Left lung (tissue), 4 donors: ENCODE measurements at regions not wholly inside any gene's neighbourhood (a gene's known extent, or its start where the extent isn't known, plus 50 kb on each side); places are given as distances from the start of the nearest gene placed in this dataset.

Source experiments
- ATAC-seq: fragments of 200-7000 bp; cut with Tn5 transposase; one replicate; pipeline ENCODE4 v1.9.1; 2020; ENCODE audit warnings: moderate library complexity
- DNase-seq, 4 donors: peaks; one replicate each; pipeline ENCODE4 v3.0.0-alpha.2; 2013 to 2020
- H3K27ac ChIP-seq, 2 donors: fragments of 200-600 bp; sonication (generic) in 1 of 2; one replicate each; pipeline versions ENCODE4 v1.5.0 to v1.8.0; 2020 to 2021
- H3K27me3 ChIP-seq, 2 donors: fragments of 200-600 bp; sonication (generic) in 1 of 2; one replicate each; pipeline versions ENCODE4 v1.5.0 to v1.8.0; 2020 to 2021
- H3K36me3 ChIP-seq, 2 donors: fragments of 200-600 bp; sonication (generic) in 1 of 2; one replicate each; pipeline versions ENCODE4 v1.5.0 to v1.8.0; 2020 to 2021
- H3K4me1 ChIP-seq, 2 donors: fragments of 200-600 bp; one replicate each; pipeline ENCODE4 v1.8.0; 2021
- H3K4me3 ChIP-seq, 2 donors: fragments of 200-600 bp; sonication (generic) in 1 of 2; one replicate each; pipeline versions ENCODE4 v1.5.0 to v1.8.0; 2020 to 2021; ENCODE audit warnings: mild to moderate bottlenecking in 1 of 2
- H3K9me3 ChIP-seq, 2 donors: fragments of 200-600 bp; sonication (generic) in 1 of 2; one replicate each; pipeline versions ENCODE4 v1.5.0 to v1.8.0; 2020 to 2021
- CTCF ChIP-seq, 2 donors: fragments of 200-600 bp; sonication (generic) in 1 of 2; IDR thresholded peaks; one replicate each; pipeline versions ENCODE4 v1.5.0 to v1.8.0; 2021; ENCODE audit warnings: antibody characterized with exemption in 2 of 2
- intact Hi-C, 2 donors: fragments of 100-400 bp; cut with DNase I; formaldehyde crosslinking; loops; one replicate each; pipeline versions ENCODE4 v1.11.2 to v1.14.2; 2022
- donor health status: DM: no; HTN: yes; CAD: no.
- donor health status: DM: no; HTN: no; CAD: no.

- no peaks in the 10 kb centered on the region for H3K27me3 ChIP-seq
- H3K27ac ChIP-seq = no peak overlapping the region
- no peak for TF ChIP-seq CTCF (IDR thresholded peaks at IDR 0.05)
- no peaks in the 10 kb centered on the region for H3K9me3 ChIP-seq
- H3K4me1 ChIP-seq = no peaks in the 10 kb centered on the region
- no peak for DNase-seq
- no peak overlapping the region for H3K4me3 ChIP-seq
- no peak for ATAC-seq
- intact Hi-C loops = no loop called here
- H3K36me3 ChIP-seq = no peaks in the 10 kb centered on the region
These were observed 342.7 kb upstream of the ADAMTS16 start for GRCh38 chr5:4797445-4797844.

GRCh38 chr5:4802044-4802443 lies 338.1 kb upstream of the ADAMTS16 start:
- Histone ChIP-seq H3K27ac (no peak overlapping the region), H3K4me1 (no peaks in the 10 kb centered on the region), H3K27me3 (no peaks in the 10 kb centered on the region), H3K4me3 (no peak overlapping the region), H3K36me3 (no peaks in the 10 kb centered on the region), H3K9me3 (no peaks in the 10 kb centered on the region)
- intact Hi-C loops = no loop called here
- DNase-seq = no peak
- TF ChIP-seq CTCF (IDR thresholded peaks at IDR 0.05) = no peak
- ATAC-seq = peak; percentile 22

GRCh38 chr5:4804691-4805360 lies 335.3 kb upstream of the ADAMTS16 start:
- intact Hi-C loops = no loop called here
- H3K27me3 ChIP-seq = no peaks in the 10 kb centered on the region
- H3K9me3 ChIP-seq = no peaks in the 10 kb centered on the region
- H3K4me3 ChIP-seq = no peak overlapping the region
- no peak for TF ChIP-seq CTCF (IDR thresholded peaks at IDR 0.05)
- H3K36me3 ChIP-seq = no peaks in the 10 kb centered on the region
- H3K4me1 ChIP-seq = no peaks in the 10 kb centered on the region
- DNase-seq (no peak), ATAC-seq (no peak)
- no peak overlapping the region for H3K27ac ChIP-seq

GRCh38 chr5:4815002-4815401 lies 325.1 kb upstream of the ADAMTS16 start:
- H3K36me3 ChIP-seq = no peaks in the 10 kb centered on the region
- DNase-seq = no peak
- TF ChIP-seq CTCF (IDR thresholded peaks at IDR 0.05) = no peak
- no peaks in the 10 kb centered on the region for H3K4me1 ChIP-seq
- peaks cover 0 to 5% of the 10 kb centered on the region in 2 donors for H3K9me3 ChIP-seq
- no peaks in the 10 kb centered on the region for H3K27me3 ChIP-seq
- ATAC-seq = no peak
- intact Hi-C loops = no loop called here
- no peak overlapping the region for H3K27ac ChIP-seq
- H3K4me3 ChIP-seq = no peak overlapping the region

DNA sequence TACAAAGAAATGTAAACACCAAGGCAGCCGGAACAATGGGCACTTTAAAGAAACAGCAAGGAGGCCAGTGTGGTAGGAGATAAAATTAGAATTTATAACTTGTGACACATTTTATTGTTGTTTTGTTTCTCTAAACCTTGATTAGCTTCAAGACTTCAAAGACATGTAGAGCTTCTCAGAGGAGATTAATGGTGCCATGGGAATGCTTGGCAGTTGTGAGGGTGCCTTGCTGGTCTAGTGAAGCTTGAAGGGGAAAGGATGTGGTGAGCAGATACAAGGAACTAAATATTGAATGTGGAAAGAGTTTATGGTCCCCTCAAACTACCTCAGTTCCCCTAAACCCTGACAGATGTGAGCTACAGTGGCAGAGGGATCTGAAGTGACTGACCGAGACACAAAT lies 322.4 kb upstream of the ADAMTS16 start:
- intact Hi-C loops = no loop called here
- TF ChIP-seq CTCF (IDR thresholded peaks at IDR 0.05) = no peak

More for the DNA sequence above, 322.4 kb upstream of the ADAMTS16 start:
- Histone ChIP-seq H3K9me3 (peaks cover 0 to 5% of the 10 kb centered on the region in 2 donors), H3K27ac (no peak overlapping the region), H3K4me1 (no peaks in the 10 kb centered on the region), H3K27me3 (no peaks in the 10 kb centered on the region), H3K4me3 (no peak overlapping the region), H3K36me3 (no peaks in the 10 kb centered on the region)
- no peak for DNase-seq
- no peak for ATAC-seq
